ENCODE measurements at regions not wholly inside any gene's neighbourhood (a gene's known extent, or its start where the extent isn't known, plus 50 kb on each side); places are given as distances from the start of the nearest gene placed in this dataset.
A peak's percentile ranks its signal among the peaks of the same experiment; 100 is the strongest.

GRCh38 chrX:125205133-125205917 is 114.3 kb upstream of the TEX13C start (continued):
- TF ChIP-seq CHD7 (IDR thresholded peaks at IDR 0.05; ENCODE audit: insufficient replicate concordance, low read length): no peak
- no peak for TF ChIP-seq GABPA (IDR thresholded peaks at IDR 0.05; ENCODE audit: borderline replicate concordance, insufficient read depth, low read length)
- no peak for TF ChIP-seq SIRT6 (IDR thresholded peaks at IDR 0.05; ENCODE audit: low read length)
- TF ChIP-seq GTF2F1 (IDR thresholded peaks at IDR 0.05; ENCODE audit: borderline replicate concordance, low read depth, low read length): no peak
- TF ChIP-seq TAF1 (IDR thresholded peaks at IDR 0.05; ENCODE audit: low read depth, low read length): peak; percentile 10; the same call in 1 of the 2 replicates
- peak; percentile 73; the same call in 1 of the 2 replicates for TF ChIP-seq SP1 (IDR thresholded peaks at IDR 0.05; ENCODE audit: low read depth, low read length)
- no peak; the same call in 1 of the 2 replicates for TF ChIP-seq TBP (IDR thresholded peaks at IDR 0.05; ENCODE audit: low read depth, low read length)
- no peak for TF ChIP-seq CHD2 (IDR thresholded peaks at IDR 0.05; ENCODE audit: low read length)
- no peak for TF ChIP-seq TCF12 (IDR thresholded peaks at IDR 0.05; ENCODE audit: low read depth, low read length)
- peak in 1 of 2 experiments; percentile 60; a peak in 1 of 3 replicates for TF ChIP-seq EP300 (IDR thresholded peaks at IDR 0.05; ENCODE audit: borderline replicate concordance in 1 of 2, low read depth in 2 of 2, low read length in 2 of 2)
- no peak for TF ChIP-seq FOSL1 (IDR thresholded peaks at IDR 0.05; ENCODE audit: insufficient read depth, low read depth, low read length)

Measured in H1 (cell line).